IPS-NIHi7 (cell line): ENCODE measurements at regions not wholly inside any gene's neighbourhood (a gene's known extent, or its start where the extent isn't known, plus 50 kb on each side); places are given as distances from the start of the nearest gene placed in this dataset.
"Not testable (repeated sequence)": the region's sequence is repeated elsewhere in the genome, so short reads cannot be mapped to it uniquely, and the experiment has no call there.

Experiments used
- DNase-seq: peaks from one replicate; pipeline ENCODE4 v3.0.0; 2012; ENCODE audit warnings: mixed read lengths; ENCODE audit errors: extremely low spot score

DNA sequence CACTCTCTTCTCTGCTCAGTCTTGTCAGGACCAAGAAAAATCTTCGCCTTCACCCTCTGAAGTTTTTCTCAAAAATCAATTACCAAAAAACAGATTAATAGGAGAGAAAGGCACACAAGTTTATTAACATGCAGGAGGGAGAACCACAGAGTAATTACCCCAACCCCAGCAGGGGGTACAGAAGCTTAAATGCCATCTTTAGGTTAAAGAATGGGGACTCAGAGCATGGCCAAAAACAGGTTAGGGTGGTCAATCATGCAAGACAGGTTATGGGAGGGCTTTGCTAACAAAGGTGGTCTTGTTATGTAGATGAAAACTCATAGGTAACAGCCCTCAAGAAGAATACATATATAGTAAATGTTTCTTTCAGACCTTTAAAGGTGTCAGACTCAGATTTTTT, 100.5 kb upstream of the BTN3A2 start:
- no peak for DNase-seq

DNA sequence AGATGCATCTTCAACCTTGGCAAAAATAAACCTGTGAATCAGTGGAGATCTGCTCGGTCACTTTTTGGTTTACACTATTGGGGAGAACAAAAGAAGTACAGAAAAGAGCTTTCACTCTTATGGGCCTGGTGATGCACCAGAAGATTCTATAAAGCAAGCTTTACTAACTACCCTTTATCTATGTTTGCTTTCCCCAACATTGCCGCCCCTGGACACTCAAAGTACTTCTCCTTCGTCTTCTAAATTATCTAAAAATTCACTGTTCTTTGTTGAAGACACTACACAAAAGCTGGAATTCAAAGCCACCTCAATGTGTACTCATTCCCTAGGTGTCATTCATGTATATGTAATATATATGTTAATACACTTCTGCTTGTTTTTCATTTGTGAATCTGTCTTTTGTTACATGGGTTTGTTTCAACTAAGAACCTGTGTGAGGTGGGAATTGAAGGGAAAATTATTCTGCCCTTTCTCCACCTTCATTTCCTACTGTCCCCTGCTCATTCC, 97.9 kb upstream of the BTN3A2 start:
- no peak for DNase-seq

DNA sequence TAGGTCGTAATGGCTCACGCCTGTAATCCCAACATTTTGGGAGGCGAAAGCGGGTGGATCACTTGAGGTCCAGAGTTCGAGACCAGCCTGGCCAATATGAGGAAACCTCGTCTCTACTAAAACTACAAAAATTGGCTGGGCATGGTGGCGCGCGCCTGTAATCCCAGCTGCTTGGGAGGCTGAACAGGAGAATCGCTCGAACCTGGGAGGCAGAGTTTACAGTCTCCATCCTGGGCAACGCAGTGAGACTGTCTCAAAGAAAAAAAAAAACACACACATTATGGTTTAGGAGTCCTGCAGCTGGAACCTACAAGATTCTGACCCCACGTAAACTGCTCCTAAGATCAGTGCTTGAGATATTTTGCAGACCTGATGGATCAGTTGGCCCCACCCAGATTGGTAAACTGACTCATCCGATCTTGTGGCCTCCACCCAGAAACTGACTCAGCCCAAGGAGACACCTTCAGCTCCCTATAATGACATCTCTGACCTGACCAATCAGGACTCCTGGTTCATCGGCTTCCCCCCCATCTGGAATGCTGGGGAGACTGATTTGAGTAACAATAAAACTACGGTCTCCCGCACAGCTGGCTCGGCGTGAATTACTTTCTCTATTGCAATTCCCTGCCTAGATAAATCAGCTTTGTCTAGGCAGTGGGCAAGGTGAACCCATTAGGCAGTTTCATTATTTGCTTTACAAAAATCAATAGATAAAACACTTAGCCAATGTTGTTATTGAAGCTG, 96.2 kb upstream of the BTN3A2 start:
- no peak for DNase-seq

DNA sequence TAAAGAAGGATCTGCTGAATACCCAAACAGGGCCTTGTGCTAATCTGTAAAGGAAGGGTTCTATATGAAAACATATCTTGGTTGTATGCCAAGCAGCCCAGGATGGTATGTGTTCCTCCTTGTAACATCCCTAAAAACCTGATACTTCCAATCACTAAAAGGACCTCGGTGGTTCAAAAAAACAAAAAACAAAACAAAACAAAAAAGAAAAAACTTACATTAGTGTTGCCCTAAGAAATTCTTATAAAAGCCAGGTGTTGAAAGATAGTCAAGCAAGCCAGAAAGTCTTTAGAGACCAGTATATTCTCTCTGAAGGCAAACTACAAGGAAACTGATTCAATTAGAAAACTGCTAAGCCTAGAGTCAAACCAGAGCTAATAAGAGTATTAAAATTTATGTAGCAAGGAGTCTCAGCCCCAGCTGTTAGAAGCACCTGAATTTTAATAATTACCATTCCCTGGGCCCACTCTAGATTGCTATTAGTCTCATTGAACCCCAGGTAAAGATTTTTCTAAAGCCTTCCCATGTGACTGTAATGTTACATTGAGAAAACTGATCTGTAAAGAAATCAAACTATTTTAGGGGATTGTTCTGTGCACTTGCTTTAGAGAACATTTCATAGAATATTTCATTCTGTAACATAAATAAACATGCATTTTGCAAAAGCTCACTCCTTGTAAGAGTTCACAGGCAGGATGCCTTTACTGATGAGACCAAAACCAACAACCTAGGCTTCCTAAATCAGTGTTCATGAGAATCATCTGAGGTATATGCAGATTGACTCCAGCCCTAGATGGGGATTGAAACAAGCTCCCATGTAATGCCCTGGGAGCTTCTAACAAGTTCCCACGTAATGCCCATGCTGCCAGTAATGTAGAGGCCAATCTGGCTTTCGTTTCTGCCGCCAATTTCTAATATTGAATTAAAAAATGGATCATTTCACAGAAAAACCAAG, 95.2 kb upstream of the BTN3A2 start:
- no peak for DNase-seq

DNA sequence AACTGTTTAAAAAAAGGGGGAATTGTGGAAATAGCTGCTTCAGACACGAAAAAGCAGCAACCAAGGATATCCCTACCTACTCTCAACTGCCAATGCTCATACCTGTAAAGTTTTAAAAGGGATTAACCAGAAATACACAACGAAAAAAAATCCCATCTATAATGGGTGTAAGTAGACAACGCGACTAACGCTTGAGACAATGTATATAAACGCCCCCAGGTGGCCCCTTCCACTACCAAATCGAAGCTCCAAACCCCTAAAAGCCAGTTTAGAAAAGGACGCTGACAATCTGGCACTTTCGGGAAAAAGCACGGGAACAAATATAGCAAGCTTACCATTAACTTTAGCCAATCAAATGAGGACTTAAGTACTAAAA, 94.5 kb upstream of the BTN3A2 start:
- DNase-seq, result no peak

DNA sequence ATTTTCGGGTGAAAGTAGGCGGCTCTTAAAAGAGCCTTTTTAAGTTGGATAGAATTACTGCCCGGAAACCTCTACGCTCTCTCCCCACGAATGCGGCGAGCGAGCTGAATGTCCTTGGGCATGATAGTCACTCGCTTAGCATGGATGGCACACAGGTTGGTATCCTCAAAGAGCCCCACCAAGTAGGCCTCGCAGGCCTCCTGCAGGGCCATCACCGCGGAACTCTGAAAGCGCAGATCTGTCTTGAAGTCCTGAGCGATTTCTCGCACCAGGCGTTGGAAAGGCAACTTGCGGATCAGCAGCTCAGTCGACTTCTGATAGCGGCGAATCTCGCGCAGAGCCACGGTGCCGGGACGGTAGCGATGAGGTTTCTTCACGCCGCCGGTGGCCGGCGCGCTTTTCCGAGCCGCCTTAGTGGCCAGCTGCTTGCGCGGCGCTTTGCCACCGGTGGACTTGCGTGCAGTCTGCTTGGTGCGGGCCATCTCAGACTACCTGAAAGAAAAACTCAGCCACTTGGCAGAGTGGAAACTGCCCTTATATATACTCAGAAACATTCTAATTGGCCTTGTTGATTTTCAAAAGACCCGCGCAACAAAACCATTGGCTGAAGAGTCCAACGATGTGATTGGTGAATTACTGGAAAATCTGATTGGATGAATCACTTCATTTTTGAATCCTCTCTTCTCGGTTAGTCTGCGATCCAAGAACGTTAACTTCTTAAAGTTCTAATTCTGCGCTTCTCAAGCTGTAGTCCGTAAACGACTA, 93.9 kb upstream of the BTN3A2 start:
- peak; percentile 68 for DNase-seq

DNA sequence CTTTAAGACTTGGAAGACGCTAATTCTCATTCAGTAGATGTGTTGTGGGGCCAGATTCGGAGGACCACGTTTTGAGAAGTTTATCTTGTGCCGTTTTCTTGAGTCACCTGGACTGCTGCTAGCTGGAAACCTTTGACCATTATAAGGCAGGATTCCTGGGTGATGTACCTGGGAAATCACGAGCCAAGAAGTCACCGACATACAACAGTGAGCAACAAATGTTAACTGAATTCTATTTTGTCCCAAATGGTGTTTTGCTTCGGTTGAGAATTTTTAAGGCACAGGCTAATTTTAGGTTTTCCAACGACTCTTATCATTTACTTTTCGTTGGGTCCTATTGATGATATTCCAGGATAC, 93.4 kb upstream of the BTN3A2 start:
- no peak for DNase-seq

DNA sequence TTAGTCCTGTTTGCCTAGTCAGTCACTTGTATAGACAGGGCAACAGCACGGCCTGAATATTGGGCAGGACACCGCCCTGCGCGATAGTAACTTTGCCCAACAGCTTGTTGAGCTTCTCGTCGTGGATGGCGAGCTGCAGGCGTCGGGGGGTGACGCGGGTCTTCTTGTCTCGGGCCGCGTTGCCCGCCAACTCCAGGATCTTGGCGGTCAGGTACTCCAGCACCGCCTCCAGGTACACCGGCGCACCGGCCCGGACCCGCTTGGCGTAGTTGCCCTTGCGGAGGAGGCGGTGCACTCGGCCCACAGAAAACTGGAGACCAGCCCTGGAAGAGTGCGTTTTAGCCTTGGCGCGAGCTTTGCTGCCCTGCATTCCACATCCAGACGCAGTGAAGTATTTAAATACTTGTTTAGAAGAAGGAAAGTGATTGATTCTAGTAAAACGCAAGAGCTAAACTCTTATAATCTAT, 92.8 kb upstream of the BTN3A2 start:
- no peak for DNase-seq

DNA sequence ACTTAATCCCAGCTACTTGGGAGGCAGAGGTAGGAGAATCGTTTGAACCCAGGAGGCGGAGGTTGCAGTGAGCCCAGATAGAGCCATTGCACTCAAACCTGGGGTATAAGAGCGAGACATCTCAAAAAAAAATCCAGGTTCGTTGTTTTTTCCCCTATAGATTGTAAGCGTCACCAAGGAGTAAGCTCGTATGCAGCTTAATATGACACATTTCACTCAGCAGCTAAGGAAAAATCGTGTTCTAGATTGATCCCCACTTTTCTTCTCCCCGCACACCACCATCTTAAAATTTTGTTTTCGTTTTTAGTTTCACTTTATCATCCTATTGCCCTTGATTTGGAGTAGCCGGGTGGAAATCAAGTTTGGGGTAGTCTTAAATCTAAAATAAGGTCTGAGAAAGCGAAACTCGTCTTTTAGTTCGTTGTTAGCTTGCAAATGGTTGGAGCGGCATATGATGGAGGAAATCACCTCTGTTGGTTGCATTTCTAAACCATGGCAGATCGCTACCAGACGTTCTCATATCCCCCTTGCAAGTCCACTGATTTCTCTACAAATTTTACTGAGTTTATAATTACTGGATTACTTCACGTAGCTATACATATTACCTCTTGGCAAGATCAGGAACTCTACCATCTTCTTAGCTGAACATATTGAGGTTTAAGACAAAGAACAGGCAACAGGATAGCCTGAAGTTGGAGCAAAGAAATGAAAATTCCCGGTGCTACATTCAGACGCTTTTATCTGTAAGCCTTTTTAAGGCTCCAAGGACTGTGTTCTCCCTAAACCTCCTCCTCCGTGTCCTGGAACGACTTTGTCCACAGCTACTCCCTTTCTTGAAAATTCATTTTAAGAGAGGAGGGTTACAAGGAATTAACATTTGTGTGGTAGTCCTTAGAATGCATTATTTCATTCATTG, 91.1 kb upstream of the BTN3A2 start:
- DNase-seq, result no peak

DNA sequence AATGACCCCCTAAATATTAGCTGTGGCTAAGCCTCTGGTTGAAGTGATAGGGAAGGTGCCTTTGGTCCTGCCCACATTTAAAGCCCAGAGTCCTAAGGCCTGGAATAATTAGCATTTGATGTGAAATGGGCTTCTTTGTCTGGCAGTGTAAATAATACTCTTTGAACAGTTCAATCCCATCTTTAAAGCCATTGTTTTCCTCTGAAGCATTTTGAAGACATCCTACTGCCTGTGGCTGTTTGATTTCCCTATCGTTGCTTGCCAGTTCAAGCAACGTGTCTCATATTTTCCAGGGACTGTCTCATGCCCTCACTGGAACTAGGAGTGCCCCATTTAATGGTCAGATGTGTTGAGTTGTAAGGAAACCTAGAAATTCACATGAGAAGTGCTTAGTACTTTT, 89.3 kb upstream of the BTN3A2 start:
- DNase-seq, result no peak

DNA sequence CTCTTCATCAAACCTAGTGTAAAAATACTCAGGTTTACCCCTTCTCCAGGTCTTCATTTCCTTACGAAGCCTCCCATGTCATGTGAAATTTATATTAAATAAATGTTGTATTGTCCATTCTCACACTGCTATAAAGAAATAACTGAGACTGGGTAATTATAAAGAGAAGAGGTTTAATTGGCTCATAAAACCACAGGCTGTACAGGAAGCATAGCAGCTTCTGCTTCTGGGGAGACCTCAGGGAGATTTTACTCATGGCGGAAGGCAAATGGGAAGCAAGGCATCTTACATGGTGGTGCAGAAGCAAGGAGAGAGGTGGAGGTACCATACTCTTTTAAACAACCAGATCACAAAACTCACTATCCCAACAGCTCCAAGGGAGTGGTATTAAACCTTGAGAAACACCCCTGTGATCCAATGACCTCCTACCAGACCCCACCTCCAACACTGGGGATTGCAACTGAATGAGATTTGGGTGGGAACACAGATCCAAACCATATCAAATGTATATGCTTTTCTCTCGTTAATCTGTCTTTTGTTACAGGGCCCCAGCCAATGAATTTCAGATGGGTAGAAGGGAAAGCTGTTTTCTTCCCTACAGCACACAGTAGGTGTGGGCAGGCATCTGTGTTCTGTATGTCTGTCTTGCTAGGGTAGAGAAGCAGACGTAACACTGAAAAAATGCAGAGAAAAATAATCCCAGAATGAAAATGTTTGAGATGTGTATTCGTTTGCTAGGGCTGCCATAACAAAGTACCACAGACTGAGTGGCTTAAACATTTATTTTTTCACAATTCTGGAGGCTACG, 88.0 kb upstream of the BTN3A2 start:
- DNase-seq, result no peak

DNA sequence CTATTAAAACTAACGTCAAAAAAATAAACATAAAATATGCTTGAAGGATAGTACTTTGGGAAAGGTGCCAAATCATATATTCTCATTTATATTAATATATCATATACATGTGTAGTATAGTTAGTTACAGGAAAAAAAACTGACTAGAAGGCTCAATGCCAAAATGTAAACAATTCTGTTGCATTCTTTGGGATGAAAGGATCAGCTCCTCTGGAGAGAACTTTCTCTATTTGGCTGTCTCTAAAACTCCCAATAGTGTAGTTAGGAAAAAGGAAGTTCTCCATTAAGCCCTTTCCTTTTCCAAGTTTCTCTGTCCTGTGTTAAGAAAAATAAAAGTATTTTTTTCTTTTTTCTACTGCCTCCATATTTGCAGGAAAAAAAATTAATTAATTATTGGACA, 86.5 kb upstream of the BTN3A2 start:
- no peak for DNase-seq

DNA sequence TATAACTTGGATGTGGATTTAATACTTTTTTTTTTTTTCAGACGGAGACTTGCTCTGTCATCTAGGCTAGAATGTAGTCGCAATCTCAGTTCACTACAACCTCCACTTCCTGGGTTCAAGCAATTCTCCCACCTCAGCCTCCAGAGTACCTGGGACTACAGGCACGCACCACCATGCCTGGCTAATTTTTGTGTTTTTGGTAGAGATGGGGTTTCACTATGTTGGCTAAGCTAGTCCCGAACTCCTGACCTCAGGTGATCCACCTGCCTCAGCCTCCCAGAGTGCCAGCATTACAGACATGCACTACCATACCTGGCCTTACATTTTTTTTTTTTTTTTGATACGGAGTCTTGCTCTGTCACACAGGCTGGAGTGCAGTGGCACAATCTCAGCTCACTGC, 85.6 kb upstream of the BTN3A2 start:
- not testable (repeated sequence) for DNase-seq

DNA sequence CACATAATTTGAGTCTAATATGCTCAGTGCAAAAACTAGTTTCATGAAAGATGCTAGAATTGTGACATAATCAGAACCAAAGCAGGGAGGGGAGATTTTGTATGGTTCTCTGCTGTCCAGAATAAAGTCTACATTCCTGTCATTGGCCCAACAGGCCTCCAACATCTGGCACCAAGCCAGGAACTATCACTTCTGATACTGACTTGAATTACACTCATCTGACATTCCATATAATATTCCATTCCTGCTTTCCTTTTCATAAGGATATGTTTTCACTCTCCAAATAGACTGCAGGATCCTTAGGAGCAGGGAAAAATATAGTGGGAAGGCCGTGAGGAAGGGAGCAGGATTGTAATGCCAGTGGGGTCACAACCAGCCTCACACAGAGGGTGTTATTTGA, 84.6 kb upstream of the BTN3A2 start:
- no peak for DNase-seq

DNA sequence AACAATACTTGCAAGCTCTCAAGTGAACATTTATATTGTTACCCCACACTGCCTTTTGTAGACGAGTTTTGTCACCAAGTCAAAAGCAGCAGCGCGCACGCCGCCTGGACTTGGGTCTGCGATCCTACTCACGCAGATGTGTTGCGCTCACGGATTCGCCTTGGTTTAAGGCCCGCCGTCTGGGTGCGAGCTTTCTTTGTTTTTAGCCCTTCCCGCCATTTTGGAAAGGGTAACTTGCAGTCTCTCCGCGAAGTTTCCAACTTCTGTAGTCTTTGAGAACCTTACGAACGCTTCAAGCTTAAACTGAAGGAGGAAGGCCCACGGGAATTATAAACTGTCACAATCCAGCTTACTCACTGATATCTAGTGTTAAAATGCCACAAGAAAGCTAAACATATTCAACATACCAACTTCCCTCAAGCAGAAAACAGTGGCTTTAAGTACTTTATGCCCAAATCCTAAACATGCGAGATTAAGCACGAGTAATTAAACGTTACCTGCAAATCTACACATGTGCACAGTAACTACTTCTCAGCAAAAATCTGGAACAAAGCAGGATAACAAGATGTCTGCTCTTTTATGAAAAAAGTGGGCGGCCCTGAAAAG, 80.4 kb upstream of the BTN3A2 start:
- no peak for DNase-seq

DNA sequence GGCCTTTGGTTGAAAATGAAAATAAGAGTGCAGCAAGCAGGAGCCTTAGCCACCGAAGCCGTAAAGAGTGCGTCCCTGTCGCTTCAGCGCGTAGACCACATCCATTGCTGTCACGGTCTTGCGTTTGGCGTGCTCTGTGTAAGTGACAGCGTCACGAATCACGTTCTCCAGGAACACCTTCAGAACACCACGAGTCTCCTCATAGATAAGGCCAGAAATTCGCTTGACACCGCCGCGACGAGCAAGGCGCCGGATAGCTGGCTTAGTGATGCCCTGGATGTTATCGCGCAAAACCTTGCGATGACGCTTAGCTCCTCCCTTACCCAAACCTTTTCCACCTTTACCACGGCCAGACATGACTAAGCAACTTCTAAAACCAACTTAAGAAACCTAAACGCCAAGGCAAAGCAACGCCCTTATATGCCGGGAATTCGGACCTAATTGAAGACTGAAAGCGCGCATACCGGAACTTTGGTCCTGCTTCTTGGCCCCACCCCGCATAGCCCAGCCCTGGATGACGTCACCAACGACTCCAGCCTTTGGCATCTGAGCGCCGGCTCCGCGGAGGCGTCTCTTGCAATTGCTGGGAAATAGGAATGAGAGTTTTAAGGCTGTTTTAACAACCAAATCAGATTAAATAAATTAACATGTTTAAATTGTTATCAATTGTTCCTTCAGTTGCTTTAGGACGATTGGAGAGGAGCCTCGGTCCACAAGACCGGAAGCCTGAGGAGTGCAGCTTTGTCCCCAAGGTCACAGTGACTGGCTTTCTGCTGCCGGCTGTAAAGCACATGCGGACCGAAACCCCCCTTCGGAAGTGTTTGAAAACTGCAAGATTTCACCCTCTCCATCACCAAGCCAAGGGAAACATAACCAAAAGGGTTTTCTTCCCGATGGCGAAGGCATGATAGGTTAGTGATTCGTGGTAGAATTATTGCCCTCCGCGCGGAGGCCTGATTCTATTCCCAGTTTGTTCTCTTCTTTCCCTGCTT, 79.6 kb upstream of the BTN3A2 start:
- peak; percentile 87 for DNase-seq

DNA sequence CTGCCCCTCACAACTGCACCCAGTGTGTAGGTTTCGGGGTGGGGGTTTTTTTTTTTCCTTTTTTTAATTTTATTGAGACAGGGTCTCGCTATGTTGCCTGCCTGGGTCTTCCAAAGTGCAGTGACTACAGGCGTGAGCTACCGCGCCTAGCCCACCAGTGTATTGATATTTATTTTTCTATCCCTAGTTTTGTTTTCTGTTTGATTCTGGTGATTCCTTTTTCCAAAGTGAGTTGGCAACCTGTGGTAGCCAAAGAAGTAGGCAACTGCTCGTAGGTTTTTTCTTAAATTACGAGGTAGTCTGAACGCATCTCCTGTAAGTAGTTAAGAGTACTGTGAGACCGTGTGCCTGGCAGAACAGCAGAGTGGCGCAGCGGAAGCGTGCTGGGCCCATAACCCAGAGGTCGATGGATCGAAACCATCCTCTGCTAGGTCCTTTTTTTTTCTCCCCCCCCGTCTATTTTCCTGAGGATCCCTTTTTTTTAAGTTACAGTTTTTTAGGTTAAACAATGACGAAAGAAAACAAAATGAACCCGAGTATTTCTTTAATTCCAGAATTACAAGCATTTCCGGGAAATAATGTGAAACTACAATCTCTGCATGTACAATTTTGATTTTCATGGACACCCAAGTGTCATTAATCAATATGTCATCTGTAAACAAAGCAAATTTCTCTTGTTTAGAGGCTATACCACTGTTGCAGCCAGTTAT, 78.7 kb upstream of the BTN3A2 start:
- no peak for DNase-seq

DNA sequence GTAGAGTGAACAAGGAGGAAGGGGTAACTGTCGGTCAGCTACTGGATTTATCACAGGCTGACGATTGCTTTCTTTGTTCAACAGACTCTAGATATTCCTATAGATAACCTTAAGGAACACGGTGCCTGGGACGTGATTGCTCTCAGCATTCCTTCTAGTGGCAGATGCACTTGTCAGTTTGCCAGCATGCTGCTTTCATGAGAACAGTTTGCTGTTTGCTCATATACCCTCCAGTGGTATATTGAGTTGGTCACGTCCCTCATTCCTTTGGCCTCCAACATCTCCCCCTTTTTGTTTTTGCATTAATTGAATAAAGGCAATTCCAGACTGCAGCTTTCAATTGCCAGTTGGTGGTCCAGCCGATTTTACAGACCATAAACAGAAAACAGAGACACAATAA, 76.8 kb upstream of the BTN3A2 start:
- no peak for DNase-seq
